Esophagus muscularis mucosa (tissue), 4 donors: ENCODE measurements at regions not wholly inside any gene's neighbourhood (a gene's known extent, or its start where the extent isn't known, plus 50 kb on each side); places are given as distances from the start of the nearest gene placed in this dataset.

Source experiments
- CTCF ChIP-seq, 3 experiments: fragments of 200-600 bp in 2 of 3; fragments of 450-650 bp in 1 of 3; sonication (generic) in 2 of 3; IDR thresholded peaks; one replicate each; pipeline ENCODE4 v1.5.1; 2017 to 2019; ENCODE audit warnings: antibody characterized with exemption in 3 of 3, mild to moderate bottlenecking in 2 of 3, moderate library complexity in 1 of 3
- EP300 ChIP-seq: sonication (generic); formaldehyde crosslinking; IDR thresholded peaks from one replicate; pipeline ENCODE4 v1.6.1; 2017; ENCODE audit warnings: antibody characterized with exemption
- POLR2A ChIP-seq: fragments of 450-650 bp; IDR thresholded peaks from one replicate; pipeline ENCODE4 v1.6.1; 2017; ENCODE audit warnings: antibody characterized with exemption, moderate library complexity, mild to moderate bottlenecking, low read depth

- no peak for TF ChIP-seq CTCF (IDR thresholded peaks at IDR 0.05)
- no peak for TF ChIP-seq EP300
- no peak for TF ChIP-seq POLR2A
These were observed 380.3 kb downstream of the DHX35 start for GRCh38 chr20:39342463-39342862.
